ENCODE measurements at regions not wholly inside any gene's neighbourhood (a gene's known extent, or its start where the extent isn't known, plus 50 kb on each side); places are given as distances from the start of the nearest gene placed in this dataset.

DNA sequence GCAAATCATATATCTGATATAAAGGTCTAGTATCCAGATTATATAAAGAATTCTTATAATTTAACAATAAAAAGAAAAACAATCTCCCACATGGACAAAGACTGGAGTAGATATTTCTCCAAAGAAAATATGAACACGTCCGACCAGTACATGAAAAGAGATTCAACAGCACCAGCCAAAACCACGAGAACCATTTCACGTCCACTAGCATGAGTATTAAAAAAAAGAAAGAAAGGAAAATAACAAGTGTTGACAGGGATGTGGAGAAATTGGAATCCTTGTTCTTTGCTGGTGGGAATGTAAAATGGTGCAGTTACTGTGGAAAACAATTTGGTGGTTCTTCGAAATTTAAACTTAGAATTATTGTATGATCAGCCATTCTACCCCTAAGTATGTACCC lies 432.7 kb upstream of the TRIB2 start:
- Mint-ChIP-seq H3K9me3 (peaks cover 4% of the 10 kb centered on the region), H3K4me1 (ENCODE audit: low read depth) (peaks cover 31% of the 10 kb centered on the region), H3K4me3 (no peak overlapping the region), H3K27ac (peak overlapping the region; percentile 47), H3K36me3 (ENCODE audit: low read depth) (no peaks in the 10 kb centered on the region), H3K27me3 (peaks cover 15% of the 10 kb centered on the region)
- DNase-seq: no peak

DNA sequence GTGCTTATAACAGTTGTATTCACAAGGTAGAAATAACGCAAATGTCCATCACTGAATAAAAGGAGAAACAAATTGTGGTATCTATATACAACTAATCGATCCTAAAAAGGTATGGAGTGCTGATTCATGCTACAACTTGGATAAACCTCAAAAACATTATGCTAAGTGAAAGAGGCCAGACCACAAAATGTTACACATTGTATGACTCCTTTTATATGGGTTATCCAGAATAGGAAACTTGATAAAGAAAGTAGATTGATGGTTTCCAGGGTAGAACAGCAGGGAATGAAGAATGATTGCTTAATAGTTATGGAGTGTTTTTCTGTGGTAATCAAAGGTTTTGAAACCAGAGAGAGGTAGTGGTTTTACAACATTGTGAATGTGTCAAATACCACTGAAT lies 432.2 kb upstream of the TRIB2 start:
- Mint-ChIP-seq H3K9me3 (peaks cover 4% of the 10 kb centered on the region), H3K4me1 (ENCODE audit: low read depth) (peaks cover 31% of the 10 kb centered on the region), H3K27me3 (peaks cover 16% of the 10 kb centered on the region), H3K36me3 (ENCODE audit: low read depth) (no peaks in the 10 kb centered on the region), H3K4me3 (no peak overlapping the region), H3K27ac (peak overlapping the region; percentile 22)
- DNase-seq: no peak

DNA sequence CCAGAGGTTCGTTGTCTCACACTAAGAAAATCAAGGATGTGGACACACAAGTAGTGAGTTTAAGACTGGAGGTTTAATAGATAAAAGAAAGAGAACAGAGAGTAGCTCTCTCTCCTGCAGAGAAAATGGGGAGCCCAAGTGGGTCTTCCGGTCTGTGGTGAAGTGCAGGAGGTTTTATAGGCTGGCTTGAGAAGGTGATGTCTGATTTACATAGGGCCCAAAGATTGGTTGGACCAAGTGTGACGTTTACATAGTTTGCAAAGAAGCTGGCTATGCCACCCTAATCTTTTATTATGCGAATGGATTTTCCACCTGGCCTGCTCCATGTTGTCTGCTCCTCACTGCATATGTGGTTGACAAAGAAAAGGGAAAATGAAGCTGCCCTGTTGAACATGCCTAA lies 430.4 kb upstream of the TRIB2 start:
- no peak for DNase-seq
- Mint-ChIP-seq H3K4me1 (ENCODE audit: low read depth) (peaks cover 36% of the 10 kb centered on the region), H3K9me3 (peaks cover 6% of the 10 kb centered on the region), H3K36me3 (ENCODE audit: low read depth) (no peaks in the 10 kb centered on the region), H3K4me3 (no peak overlapping the region), H3K27me3 (peaks cover 18% of the 10 kb centered on the region), H3K27ac (no peak overlapping the region)

DNA sequence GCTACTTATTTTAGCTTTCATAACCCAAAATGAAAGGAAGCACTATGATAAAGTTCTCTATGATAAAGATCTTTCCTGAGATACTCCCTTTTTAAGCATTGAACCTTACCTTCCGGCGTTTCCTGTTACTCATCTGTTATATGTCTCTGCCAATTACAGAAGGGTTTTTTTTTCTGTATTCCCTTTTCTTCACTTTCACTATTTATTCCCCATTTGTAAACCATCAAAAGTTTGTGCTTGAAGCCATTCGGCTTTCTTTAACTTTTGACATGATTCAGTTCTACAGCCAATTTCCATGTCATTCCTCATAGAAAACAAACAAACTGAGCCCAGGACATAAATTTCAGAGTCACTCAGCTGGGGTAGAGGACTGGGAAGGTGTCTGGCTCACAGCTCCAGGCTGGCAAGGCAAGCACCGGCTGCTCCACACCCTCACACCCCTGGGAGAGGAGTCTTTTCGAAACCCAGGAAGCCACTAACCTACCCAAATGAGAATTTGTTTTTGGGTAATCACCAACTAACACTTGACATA lies 429.4 kb upstream of the TRIB2 start:
- H3K27me3 Mint-ChIP-seq: peaks cover 23% of the 10 kb centered on the region
- H3K27ac Mint-ChIP-seq: no peak overlapping the region
- H3K9me3 Mint-ChIP-seq: peaks cover 13% of the 10 kb centered on the region
- no peak for DNase-seq
- H3K4me1 Mint-ChIP-seq (ENCODE audit: low read depth): peaks cover 44% of the 10 kb centered on the region
- H3K36me3 Mint-ChIP-seq (ENCODE audit: low read depth): no peaks in the 10 kb centered on the region
- no peak overlapping the region for H3K4me3 Mint-ChIP-seq

DNA sequence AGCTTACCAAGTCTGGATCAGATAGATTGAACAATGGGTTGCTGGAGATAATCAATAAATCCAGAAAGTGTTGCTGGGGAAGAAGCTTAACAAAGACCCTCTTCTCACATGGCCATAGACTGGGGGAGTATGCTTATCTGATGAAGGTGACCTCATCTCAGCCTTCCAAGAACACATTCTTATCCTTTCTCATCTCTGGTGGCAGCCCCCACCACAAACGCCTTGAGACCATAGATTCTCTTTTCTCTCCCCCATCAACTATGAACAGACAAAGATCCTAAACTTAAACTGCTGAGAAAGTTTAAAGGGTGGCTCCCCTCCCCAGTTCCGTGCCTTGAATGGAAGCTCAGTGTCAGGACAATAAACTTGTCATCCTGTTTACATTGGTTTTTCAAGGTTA lies 428.7 kb upstream of the TRIB2 start:
- Mint-ChIP-seq H3K9me3 (peaks cover 13% of the 10 kb centered on the region), H3K27me3 (peaks cover 23% of the 10 kb centered on the region), H3K4me1 (ENCODE audit: low read depth) (peaks cover 46% of the 10 kb centered on the region), H3K36me3 (ENCODE audit: low read depth) (no peaks in the 10 kb centered on the region), H3K27ac (no peak overlapping the region), H3K4me3 (no peak overlapping the region)
- DNase-seq: no peak

DNA sequence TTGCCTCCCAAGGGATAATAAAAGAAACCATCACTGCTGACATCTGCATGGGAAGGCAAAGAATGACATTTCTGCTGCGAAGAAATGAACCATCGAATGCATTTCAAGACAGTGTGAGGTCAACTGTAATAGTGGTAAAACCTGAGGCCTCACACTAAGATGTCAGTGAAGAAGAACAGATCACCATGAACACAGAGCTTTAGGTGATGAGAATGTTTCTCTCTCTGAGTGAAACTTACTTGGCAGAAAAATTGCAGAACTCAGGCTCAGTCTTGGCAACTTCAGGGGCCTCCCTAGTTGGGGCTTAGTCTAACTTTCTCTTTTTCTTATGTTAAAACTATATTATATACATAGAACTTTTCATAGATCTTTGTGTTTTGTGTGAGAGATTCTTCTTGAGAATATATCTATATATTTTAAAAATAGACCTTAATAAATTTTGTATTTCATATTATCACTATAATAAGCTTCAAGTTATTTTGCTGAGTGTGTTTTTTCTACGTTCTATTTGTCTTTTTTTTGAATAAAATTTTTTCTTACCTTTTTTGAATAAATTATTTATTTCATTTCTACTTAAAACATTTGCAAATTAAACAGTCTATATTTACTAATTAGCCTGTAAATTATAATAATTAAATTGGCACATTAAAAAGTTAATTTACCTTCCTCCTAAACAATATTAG lies 427.5 kb upstream of the TRIB2 start:
- Mint-ChIP-seq H3K4me3 (no peak overlapping the region), H3K9me3 (peaks cover 11% of the 10 kb centered on the region), H3K4me1 (ENCODE audit: low read depth) (peaks cover 52% of the 10 kb centered on the region), H3K27ac (no peak overlapping the region), H3K27me3 (peaks cover 23% of the 10 kb centered on the region), H3K36me3 (ENCODE audit: low read depth) (no peaks in the 10 kb centered on the region)
- no peak for DNase-seq

DNA sequence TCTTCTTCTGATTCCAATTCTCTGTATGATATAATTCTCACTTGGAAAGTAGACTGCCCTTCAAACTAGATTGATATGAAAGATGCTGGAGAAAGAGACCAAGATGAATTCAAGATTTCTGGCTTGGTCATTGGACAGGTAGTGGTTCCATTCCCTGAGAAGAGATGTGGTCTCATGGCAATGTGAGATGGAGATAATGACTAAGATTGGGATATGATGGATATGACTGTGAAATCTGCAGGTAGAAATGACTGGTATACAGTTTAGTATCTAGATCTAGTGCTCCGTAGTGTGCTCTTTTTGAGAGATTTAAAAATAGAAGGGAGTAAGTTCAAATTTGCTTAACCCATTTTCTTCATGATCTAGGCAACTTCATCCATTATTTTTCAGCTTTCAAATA lies 425.4 kb upstream of the TRIB2 start:
- Mint-ChIP-seq H3K4me3 (no peak overlapping the region), H3K9me3 (peaks cover 11% of the 10 kb centered on the region), H3K27me3 (peaks cover 29% of the 10 kb centered on the region), H3K27ac (peak overlapping the region; percentile 22), H3K4me1 (ENCODE audit: low read depth) (peaks cover 62% of the 10 kb centered on the region), H3K36me3 (ENCODE audit: low read depth) (no peaks in the 10 kb centered on the region)
- DNase-seq: no peak

DNA sequence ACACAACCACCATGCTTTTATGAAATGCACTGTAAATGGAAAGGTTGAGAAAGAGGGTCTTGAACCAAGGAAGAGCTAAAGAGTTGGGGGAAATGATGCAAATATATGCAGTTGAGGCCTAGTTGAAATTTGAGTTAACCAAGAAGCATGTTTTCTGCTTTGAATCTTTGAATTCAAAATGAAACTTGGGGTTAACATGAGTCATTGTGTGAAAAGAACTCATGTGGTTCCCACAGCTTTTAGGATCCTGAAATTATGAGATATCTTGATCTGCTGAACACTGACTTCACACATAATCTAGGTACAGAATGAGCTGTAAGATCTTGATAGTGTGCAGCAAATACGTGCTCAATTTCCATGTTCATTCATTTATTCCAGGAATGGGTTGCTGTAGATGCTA lies 422.9 kb upstream of the TRIB2 start:
- no peak for DNase-seq
- peaks cover 27% of the 10 kb centered on the region for H3K27me3 Mint-ChIP-seq
- peak overlapping the region; percentile 69 for H3K27ac Mint-ChIP-seq
- no peaks in the 10 kb centered on the region for H3K36me3 Mint-ChIP-seq (ENCODE audit: low read depth)
- H3K4me1 Mint-ChIP-seq (ENCODE audit: low read depth): peaks cover 56% of the 10 kb centered on the region
- peaks cover 16% of the 10 kb centered on the region for H3K9me3 Mint-ChIP-seq
- no peak overlapping the region for H3K4me3 Mint-ChIP-seq

DNA sequence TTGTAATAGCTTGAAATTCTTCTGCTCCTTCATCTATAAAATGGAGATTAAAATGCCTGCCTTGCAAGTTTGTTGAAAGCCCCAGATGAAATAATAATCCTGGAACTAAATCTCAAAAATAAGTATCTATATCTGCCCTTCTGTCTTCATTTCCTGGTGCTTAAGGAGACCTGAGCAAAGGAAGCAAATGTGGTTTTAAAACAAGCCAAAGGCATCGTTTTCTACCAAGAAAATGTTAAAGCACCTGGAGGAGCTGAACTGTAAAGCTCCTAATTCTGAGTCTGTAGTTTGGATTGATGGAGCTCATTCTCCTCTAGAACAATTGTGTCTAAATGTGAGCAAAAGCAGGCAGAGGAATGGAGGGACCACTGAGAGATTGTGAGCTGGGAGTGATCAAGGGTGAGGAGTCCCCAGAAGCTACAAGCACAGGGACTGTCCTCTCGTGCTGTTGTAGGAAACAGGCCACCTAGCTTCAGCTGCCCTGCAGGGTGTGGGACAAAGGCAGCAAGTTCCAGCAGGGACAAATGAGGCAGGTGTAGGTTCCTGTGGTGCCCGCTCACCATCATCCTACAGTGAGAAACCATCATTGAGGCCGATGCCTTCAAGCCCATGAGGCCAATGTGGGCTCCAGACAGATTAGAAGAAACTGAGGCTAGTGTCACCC lies 420.7 kb upstream of the TRIB2 start:
- Mint-ChIP-seq H3K9me3 (peaks cover 16% of the 10 kb centered on the region), H3K4me3 (no peak overlapping the region), H3K36me3 (ENCODE audit: low read depth) (no peaks in the 10 kb centered on the region), H3K27me3 (peaks cover 25% of the 10 kb centered on the region), H3K27ac (no peak overlapping the region), H3K4me1 (ENCODE audit: low read depth) (peaks cover 55% of the 10 kb centered on the region)
- DNase-seq: no peak

DNA sequence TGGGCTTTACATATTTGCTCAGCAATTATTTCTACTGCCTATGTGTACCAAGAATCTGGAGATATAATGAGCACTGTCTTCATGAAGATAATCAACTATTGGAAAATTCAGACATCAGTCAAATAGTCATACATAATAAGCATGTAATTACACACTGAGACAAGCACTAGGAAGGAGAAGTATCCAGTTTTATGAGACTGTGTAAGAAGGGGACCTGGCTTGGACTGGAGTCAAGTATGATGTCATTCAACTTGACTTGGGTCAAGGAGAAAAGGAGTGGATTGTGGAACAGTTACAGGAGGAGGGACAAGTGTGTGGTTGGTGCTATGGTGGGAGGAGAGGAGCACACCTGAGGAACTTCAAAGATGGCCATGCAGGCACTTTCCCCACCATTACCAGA lies 419.8 kb upstream of the TRIB2 start:
- peaks cover 55% of the 10 kb centered on the region for H3K4me1 Mint-ChIP-seq (ENCODE audit: low read depth)
- H3K4me3 Mint-ChIP-seq: no peak overlapping the region
- DNase-seq: no peak

DNA sequence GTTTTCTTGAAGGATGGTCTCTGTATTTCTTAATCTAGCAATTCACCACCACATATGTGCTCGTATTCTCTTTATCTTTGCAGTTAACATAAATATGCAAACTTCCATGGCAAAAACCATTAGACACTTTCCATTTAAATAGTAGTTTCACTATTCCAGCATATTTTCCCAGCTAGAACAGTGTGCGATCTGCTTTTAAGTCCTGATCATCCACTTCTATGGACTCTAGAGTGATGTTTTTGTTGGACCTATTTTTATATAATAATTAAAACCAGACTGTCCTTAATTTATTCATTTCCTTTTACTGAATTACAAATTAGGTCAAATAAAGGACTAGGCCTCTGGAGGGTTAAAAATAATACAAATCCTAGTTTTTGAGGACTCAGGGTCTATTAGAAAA lies 418.4 kb upstream of the TRIB2 start:
- Mint-ChIP-seq H3K27me3 (peaks cover 18% of the 10 kb centered on the region), H3K36me3 (ENCODE audit: low read depth) (no peaks in the 10 kb centered on the region), H3K4me3 (no peak overlapping the region), H3K9me3 (peaks cover 7% of the 10 kb centered on the region), H3K4me1 (ENCODE audit: low read depth) (peaks cover 62% of the 10 kb centered on the region), H3K27ac (no peak overlapping the region)
- no peak for DNase-seq

More for the DNA sequence above, 419.8 kb upstream of the TRIB2 start:
- no peaks in the 10 kb centered on the region for H3K36me3 Mint-ChIP-seq (ENCODE audit: low read depth)
- peaks cover 9% of the 10 kb centered on the region for H3K9me3 Mint-ChIP-seq
- peaks cover 18% of the 10 kb centered on the region for H3K27me3 Mint-ChIP-seq
- H3K27ac Mint-ChIP-seq: no peak overlapping the region

DNA sequence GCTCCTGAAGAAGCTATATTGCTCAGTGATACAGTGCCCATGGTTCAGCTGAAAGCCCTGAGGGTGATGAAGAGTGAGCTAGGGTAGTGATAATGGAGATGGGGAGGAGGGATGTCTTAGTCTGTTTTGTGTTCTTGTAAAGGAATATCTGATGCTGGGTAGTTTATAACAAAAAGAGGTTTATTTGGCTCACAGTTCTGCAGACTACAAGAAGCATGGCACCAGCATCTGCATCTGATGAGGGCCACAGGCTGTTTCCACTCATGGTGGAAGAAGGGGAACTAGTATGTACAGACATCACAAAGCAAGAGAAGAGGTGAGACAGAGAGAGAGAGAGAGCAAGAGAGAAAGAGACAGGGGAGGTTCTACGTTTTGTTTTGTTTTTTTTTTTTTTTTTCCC lies 417.3 kb upstream of the TRIB2 start:
- peaks cover 4% of the 10 kb centered on the region for H3K9me3 Mint-ChIP-seq
- no peak overlapping the region for H3K4me3 Mint-ChIP-seq
- no peak overlapping the region for H3K27ac Mint-ChIP-seq
- H3K36me3 Mint-ChIP-seq (ENCODE audit: low read depth): no peaks in the 10 kb centered on the region
- no peak for DNase-seq
- peaks cover 62% of the 10 kb centered on the region for H3K4me1 Mint-ChIP-seq (ENCODE audit: low read depth)
- H3K27me3 Mint-ChIP-seq: peaks cover 18% of the 10 kb centered on the region

DNA sequence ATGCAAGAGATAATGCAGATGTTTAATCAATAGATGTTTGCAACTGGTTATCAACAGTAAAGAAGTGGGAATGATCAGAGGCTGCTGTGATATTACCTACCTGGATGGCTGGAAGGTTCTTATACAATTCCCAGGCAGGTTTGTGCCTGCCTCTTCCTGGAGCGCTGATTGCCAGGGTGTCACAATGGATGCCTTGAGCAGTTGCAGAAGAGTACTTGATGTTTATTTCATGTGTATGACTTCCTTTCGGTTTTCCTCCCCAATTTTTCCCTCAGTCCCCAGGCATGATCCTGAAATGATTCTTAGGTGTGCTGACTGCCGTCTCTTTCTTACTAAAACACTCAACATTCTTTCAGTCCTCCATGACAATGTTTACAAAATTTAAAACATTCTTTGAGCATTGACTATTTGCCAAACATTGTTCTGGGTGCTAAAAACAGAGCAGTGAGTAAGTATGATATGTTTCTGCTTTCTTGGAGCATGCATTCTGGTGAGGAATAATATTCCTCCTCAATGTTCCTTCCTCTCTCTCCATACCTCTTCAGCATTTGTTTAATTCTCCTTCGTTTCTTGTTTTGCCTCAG lies 416.6 kb upstream of the TRIB2 start:
- H3K27me3 Mint-ChIP-seq: peaks cover 18% of the 10 kb centered on the region
- H3K36me3 Mint-ChIP-seq (ENCODE audit: low read depth): no peaks in the 10 kb centered on the region
- H3K9me3 Mint-ChIP-seq: peaks cover 4% of the 10 kb centered on the region
- H3K27ac Mint-ChIP-seq: no peak overlapping the region
- H3K4me3 Mint-ChIP-seq: no peak overlapping the region
- no peak for DNase-seq
- peaks cover 55% of the 10 kb centered on the region for H3K4me1 Mint-ChIP-seq (ENCODE audit: low read depth)

DNA sequence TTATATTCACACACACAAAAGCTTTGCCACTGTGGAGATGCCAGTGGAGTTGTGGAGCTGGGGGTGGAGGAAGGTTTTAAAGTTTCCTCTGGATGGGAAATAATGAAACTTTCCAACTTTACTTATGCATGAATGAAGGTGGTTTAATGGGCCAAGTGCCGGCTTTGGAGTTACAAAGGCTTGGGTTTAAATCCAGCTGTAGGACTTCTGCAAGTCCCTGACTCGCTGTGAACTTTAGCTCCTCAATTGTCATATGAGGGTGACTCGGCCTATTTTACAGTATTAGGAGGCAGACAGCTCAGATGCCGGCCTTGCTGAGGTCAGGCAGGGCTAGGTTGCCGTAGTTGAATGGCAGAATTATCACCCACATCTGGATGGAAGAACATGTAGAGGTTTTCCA lies 415.8 kb upstream of the TRIB2 start:
- H3K27ac Mint-ChIP-seq: no peak overlapping the region
- DNase-seq: no peak

DNA sequence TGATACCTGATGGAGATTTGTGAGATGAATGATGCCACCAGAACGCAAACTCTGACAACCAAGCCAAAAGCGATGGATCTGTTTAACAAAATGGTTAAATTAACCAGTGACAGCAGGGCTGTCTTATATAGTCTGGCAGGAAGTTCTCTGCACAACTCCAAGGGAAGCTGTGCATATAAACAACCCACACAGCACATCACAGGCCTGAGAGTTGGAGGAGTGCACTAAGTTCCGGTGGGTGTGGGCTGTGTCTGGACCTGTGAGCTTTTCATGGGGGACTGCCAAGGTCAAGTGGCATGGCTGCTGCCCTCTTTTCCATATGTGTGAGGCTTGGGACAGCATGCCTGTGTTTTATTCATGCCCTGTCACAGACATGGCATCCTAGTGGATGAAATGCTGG lies 414.6 kb upstream of the TRIB2 start:
- no peak for DNase-seq
- peaks cover 35% of the 10 kb centered on the region for H3K4me1 Mint-ChIP-seq (ENCODE audit: low read depth)
- H3K27ac Mint-ChIP-seq: no peak overlapping the region
- no peak overlapping the region for H3K4me3 Mint-ChIP-seq
- H3K9me3 Mint-ChIP-seq: peaks cover under 1% of the 10 kb centered on the region
- no peaks in the 10 kb centered on the region for H3K36me3 Mint-ChIP-seq (ENCODE audit: low read depth)
- peaks cover 2% of the 10 kb centered on the region for H3K27me3 Mint-ChIP-seq

More for the DNA sequence above, 415.8 kb upstream of the TRIB2 start:
- Mint-ChIP-seq H3K4me1 (ENCODE audit: low read depth) (peaks cover 47% of the 10 kb centered on the region), H3K36me3 (ENCODE audit: low read depth) (no peaks in the 10 kb centered on the region), H3K9me3 (peaks cover 4% of the 10 kb centered on the region), H3K27me3 (peaks cover 14% of the 10 kb centered on the region), H3K4me3 (no peak overlapping the region)

Data from activated T-cell treated with anti-CD3 and anti-CD28 coated beads, Interleukin-2, amount 50 U/mL, for 24 hours (primary cell).